ENCODE measurements at regions not wholly inside any gene's neighbourhood (a gene's known extent, or its start where the extent isn't known, plus 50 kb on each side); places are given as distances from the start of the nearest gene placed in this dataset.

GRCh38 chr6:101117393-101118135 is 236.4 kb upstream of the ASCC3 start:
- Histone ChIP-seq H3K27ac (ENCODE audit: insufficient read depth in 1 of 2, low read depth in 1 of 2, low read length in 2 of 2, poor library complexity in 1 of 2, severe bottlenecking in 2 of 2) (no peak overlapping the region), H3K36me3 (ENCODE audit: control insufficient read depth in 4 of 4, insufficient read depth in 4 of 4, low read length in 3 of 4) (no peaks in the 10 kb centered on the region), H3K4me3 (ENCODE audit: control insufficient read depth in 1 of 7, extremely low read depth in 1 of 7, insufficient read depth in 4 of 7, low read depth in 2 of 7, low read length in 6 of 7) (no peak overlapping the region), H3K27me3 (replicated peaks in 2 of 5; ENCODE audit: control insufficient read depth in 4 of 5, insufficient read depth in 5 of 5, low read length in 4 of 5) (peaks cover 0 to 1% (median 0%) of the 10 kb centered on the region in 5 experiments), H3K9me3 (ENCODE audit: control extremely low read depth in 1 of 5, control insufficient read depth in 4 of 5, insufficient read depth in 2 of 5, low read depth in 1 of 5, low read length in 4 of 5) (no peaks in the 10 kb centered on the region), H3K4me1 (ENCODE audit: control extremely low read depth in 1 of 4, control insufficient read depth in 4 of 4, insufficient read depth in 4 of 4, low read length in 3 of 4) (no peaks in the 10 kb centered on the region)
- no peak for DNase-seq
- CTCF ChIA-PET: interaction anchor here (0.5 kb wide), 1 partner anchor 11 kb away, joined by 4 read pairs; no protein-coding TSS in a partner anchor
- POLR2A ChIA-PET: no interaction called here
- 81% methylated on average over 4 of the region's 11 CpGs for WGBS (ENCODE audit: insufficient coverage)

DNA sequence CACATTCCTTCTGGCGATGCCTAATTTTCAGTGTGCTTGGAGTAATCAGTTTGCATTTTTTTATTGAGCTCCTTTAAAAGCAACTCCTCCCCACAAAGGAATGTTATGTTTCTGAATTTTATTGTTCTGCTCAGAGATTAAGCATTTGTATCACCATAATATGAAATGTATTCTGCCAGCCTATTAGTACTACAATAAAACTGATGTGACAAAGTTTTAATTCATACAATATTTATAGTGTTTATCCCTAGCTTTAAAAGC is 236.9 kb upstream of the ASCC3 start:
- Histone ChIP-seq H3K36me3 (ENCODE audit: control insufficient read depth in 4 of 4, insufficient read depth in 4 of 4, low read length in 3 of 4) (no peaks in the 10 kb centered on the region), H3K9me3 (ENCODE audit: control extremely low read depth in 1 of 5, control insufficient read depth in 4 of 5, insufficient read depth in 2 of 5, low read depth in 1 of 5, low read length in 4 of 5) (no peaks in the 10 kb centered on the region), H3K27me3 (replicated peaks in 2 of 5; ENCODE audit: control insufficient read depth in 4 of 5, insufficient read depth in 5 of 5, low read length in 4 of 5) (peaks cover 0 to 1% (median 0%) of the 10 kb centered on the region in 5 experiments), H3K27ac (ENCODE audit: insufficient read depth in 1 of 2, low read depth in 1 of 2, low read length in 2 of 2, poor library complexity in 1 of 2, severe bottlenecking in 2 of 2) (no peak overlapping the region), H3K4me3 (ENCODE audit: control insufficient read depth in 1 of 7, extremely low read depth in 1 of 7, insufficient read depth in 4 of 7, low read depth in 2 of 7, low read length in 6 of 7) (no peak overlapping the region), H3K4me1 (ENCODE audit: control extremely low read depth in 1 of 4, control insufficient read depth in 4 of 4, insufficient read depth in 4 of 4, low read length in 3 of 4) (no peaks in the 10 kb centered on the region)
- no CpG with 5 or more reads among the region's 1 CpG for WGBS (ENCODE audit: insufficient coverage)
- POLR2A ChIA-PET: no interaction called here
- no peak for DNase-seq
- CTCF ChIA-PET: no interaction called here

DNA sequence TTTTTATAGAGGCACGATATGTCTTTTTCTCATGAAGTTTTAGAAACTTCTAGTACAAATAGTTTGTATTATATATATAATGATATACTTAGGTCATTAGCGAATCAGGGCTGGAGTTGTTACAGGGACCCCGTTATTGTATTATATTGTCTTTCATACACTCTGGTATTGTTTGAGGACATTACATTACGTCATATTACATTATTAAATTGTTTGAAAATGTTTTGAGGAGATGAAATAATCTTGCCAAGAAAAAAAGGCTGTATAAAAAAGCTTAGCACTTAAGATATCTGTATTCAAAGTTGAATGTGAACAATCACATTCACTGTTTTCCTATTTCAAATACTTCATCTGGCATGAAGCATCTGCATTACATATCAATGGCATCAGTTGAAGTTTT is 239.6 kb upstream of the ASCC3 start:
- H3K9me3 ChIP-seq (ENCODE audit: control extremely low read depth in 1 of 5, control insufficient read depth in 4 of 5, insufficient read depth in 2 of 5, low read depth in 1 of 5, low read length in 4 of 5): no peaks in the 10 kb centered on the region
- H3K4me1 ChIP-seq (ENCODE audit: control extremely low read depth in 1 of 4, control insufficient read depth in 4 of 4, insufficient read depth in 4 of 4, low read length in 3 of 4): no peaks in the 10 kb centered on the region
- ChIA-PET CTCF (no interaction called here), POLR2A (no interaction called here)
- H3K4me3 ChIP-seq (ENCODE audit: control insufficient read depth in 1 of 7, extremely low read depth in 1 of 7, insufficient read depth in 4 of 7, low read depth in 2 of 7, low read length in 6 of 7): no peak overlapping the region
- no peak overlapping the region for H3K27ac ChIP-seq (ENCODE audit: insufficient read depth in 1 of 2, low read depth in 1 of 2, low read length in 2 of 2, poor library complexity in 1 of 2, severe bottlenecking in 2 of 2)
- DNase-seq: no peak
- H3K27me3 ChIP-seq (replicated peaks in 2 of 5; ENCODE audit: control insufficient read depth in 4 of 5, insufficient read depth in 5 of 5, low read length in 4 of 5): peaks cover 0 to 1% (median 0%) of the 10 kb centered on the region in 5 experiments
- no CpG with 5 or more reads among the region's 4 CpGs for WGBS (ENCODE audit: insufficient coverage)
- H3K36me3 ChIP-seq (ENCODE audit: control insufficient read depth in 4 of 4, insufficient read depth in 4 of 4, low read length in 3 of 4): no peaks in the 10 kb centered on the region

- no peaks in the 10 kb centered on the region for H3K27me3 ChIP-seq (replicated peaks in 2 of 5; ENCODE audit: control insufficient read depth in 4 of 5, insufficient read depth in 5 of 5, low read length in 4 of 5)
- ChIA-PET CTCF (no interaction called here), POLR2A (no interaction called here)
- no peak for DNase-seq
- no peaks in the 10 kb centered on the region for H3K4me1 ChIP-seq (ENCODE audit: control extremely low read depth in 1 of 4, control insufficient read depth in 4 of 4, insufficient read depth in 4 of 4, low read length in 3 of 4)
- no CpG with 5 or more reads among the region's 3 CpGs for WGBS (ENCODE audit: insufficient coverage)
- H3K36me3 ChIP-seq (ENCODE audit: control insufficient read depth in 4 of 4, insufficient read depth in 4 of 4, low read length in 3 of 4): no peaks in the 10 kb centered on the region
- H3K27ac ChIP-seq (ENCODE audit: insufficient read depth in 1 of 2, low read depth in 1 of 2, low read length in 2 of 2, poor library complexity in 1 of 2, severe bottlenecking in 2 of 2): no peak overlapping the region
- H3K9me3 ChIP-seq (ENCODE audit: control extremely low read depth in 1 of 5, control insufficient read depth in 4 of 5, insufficient read depth in 2 of 5, low read depth in 1 of 5, low read length in 4 of 5): no peaks in the 10 kb centered on the region
- H3K4me3 ChIP-seq (ENCODE audit: control insufficient read depth in 1 of 7, extremely low read depth in 1 of 7, insufficient read depth in 4 of 7, low read depth in 2 of 7, low read length in 6 of 7): no peak overlapping the region
Measured at GRCh38 chr6:101125380-101125971, 244.3 kb upstream of the ASCC3 start.

- Histone ChIP-seq H3K4me1 (ENCODE audit: control extremely low read depth in 1 of 4, control insufficient read depth in 4 of 4, insufficient read depth in 4 of 4, low read length in 3 of 4) (no peaks in the 10 kb centered on the region), H3K36me3 (ENCODE audit: control insufficient read depth in 4 of 4, insufficient read depth in 4 of 4, low read length in 3 of 4) (no peaks in the 10 kb centered on the region), H3K27ac (ENCODE audit: insufficient read depth in 1 of 2, low read depth in 1 of 2, low read length in 2 of 2, poor library complexity in 1 of 2, severe bottlenecking in 2 of 2) (no peak overlapping the region), H3K4me3 (ENCODE audit: control insufficient read depth in 1 of 7, extremely low read depth in 1 of 7, insufficient read depth in 4 of 7, low read depth in 2 of 7, low read length in 6 of 7) (no peak overlapping the region), H3K27me3 (replicated peaks in 2 of 5; ENCODE audit: control insufficient read depth in 4 of 5, insufficient read depth in 5 of 5, low read length in 4 of 5) (no peaks in the 10 kb centered on the region), H3K9me3 (ENCODE audit: control extremely low read depth in 1 of 5, control insufficient read depth in 4 of 5, insufficient read depth in 2 of 5, low read depth in 1 of 5, low read length in 4 of 5) (no peaks in the 10 kb centered on the region)
- ChIA-PET CTCF (no interaction called here), POLR2A (no interaction called here)
- WGBS (ENCODE audit: insufficient coverage): 40% methylated on average over 2 of the region's 3 CpGs
- no peak for DNase-seq
Measured at GRCh38 chr6:101126501-101126900, 245.4 kb upstream of the ASCC3 start.

GRCh38 chr6:101129851-101130250 is 248.7 kb upstream of the ASCC3 start:
- POLR2A ChIA-PET: no interaction called here
- H3K36me3 ChIP-seq (ENCODE audit: control insufficient read depth in 4 of 4, insufficient read depth in 4 of 4, low read length in 3 of 4): no peaks in the 10 kb centered on the region
- no CpG with 5 or more reads among the region's 1 CpG for WGBS (ENCODE audit: insufficient coverage)
- H3K27me3 ChIP-seq (replicated peaks in 2 of 5; ENCODE audit: control insufficient read depth in 4 of 5, insufficient read depth in 5 of 5, low read length in 4 of 5): no peaks in the 10 kb centered on the region
- no peak for DNase-seq
- no peaks in the 10 kb centered on the region for H3K9me3 ChIP-seq (ENCODE audit: control extremely low read depth in 1 of 5, control insufficient read depth in 4 of 5, insufficient read depth in 2 of 5, low read depth in 1 of 5, low read length in 4 of 5)
- H3K4me1 ChIP-seq (ENCODE audit: control extremely low read depth in 1 of 4, control insufficient read depth in 4 of 4, insufficient read depth in 4 of 4, low read length in 3 of 4): no peaks in the 10 kb centered on the region
- CTCF ChIA-PET: no interaction called here
- H3K27ac ChIP-seq (ENCODE audit: insufficient read depth in 1 of 2, low read depth in 1 of 2, low read length in 2 of 2, poor library complexity in 1 of 2, severe bottlenecking in 2 of 2): no peak overlapping the region
- no peak overlapping the region for H3K4me3 ChIP-seq (ENCODE audit: control insufficient read depth in 1 of 7, extremely low read depth in 1 of 7, insufficient read depth in 4 of 7, low read depth in 2 of 7, low read length in 6 of 7)

DNA sequence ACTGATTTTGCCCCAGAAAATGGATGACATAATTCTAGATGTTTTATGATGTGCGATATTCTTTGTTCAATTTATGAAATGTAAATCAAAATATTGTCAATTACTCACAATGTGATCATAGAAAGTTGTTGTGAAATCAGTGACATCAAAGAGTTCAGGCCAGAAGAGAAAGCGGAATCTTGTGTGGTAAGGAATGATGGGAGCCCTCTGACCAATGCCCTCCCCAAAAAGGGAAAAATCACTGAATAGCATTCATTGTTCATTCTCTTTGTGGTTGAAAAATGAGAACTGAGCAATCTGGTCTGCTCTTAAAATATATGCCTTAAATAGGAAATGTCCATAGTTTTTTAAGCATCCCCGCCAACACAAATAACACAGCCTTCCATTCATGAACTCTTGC is 247.1 kb upstream of the GRIK2 start:
- Histone ChIP-seq H3K27ac (ENCODE audit: insufficient read depth in 1 of 2, low read depth in 1 of 2, low read length in 2 of 2, poor library complexity in 1 of 2, severe bottlenecking in 2 of 2) (no peak overlapping the region), H3K4me3 (ENCODE audit: control insufficient read depth in 1 of 7, extremely low read depth in 1 of 7, insufficient read depth in 4 of 7, low read depth in 2 of 7, low read length in 6 of 7) (no peak overlapping the region), H3K4me1 (ENCODE audit: control extremely low read depth in 1 of 4, control insufficient read depth in 4 of 4, insufficient read depth in 4 of 4, low read length in 3 of 4) (no peaks in the 10 kb centered on the region), H3K36me3 (ENCODE audit: control insufficient read depth in 4 of 4, insufficient read depth in 4 of 4, low read length in 3 of 4) (no peaks in the 10 kb centered on the region), H3K27me3 (replicated peaks in 2 of 5; ENCODE audit: control insufficient read depth in 4 of 5, insufficient read depth in 5 of 5, low read length in 4 of 5) (no peaks in the 10 kb centered on the region), H3K9me3 (ENCODE audit: control extremely low read depth in 1 of 5, control insufficient read depth in 4 of 5, insufficient read depth in 2 of 5, low read depth in 1 of 5, low read length in 4 of 5) (no peaks in the 10 kb centered on the region)
- no peak for DNase-seq
- 80% methylated on average over 1 of the region's 3 CpGs for WGBS (ENCODE audit: insufficient coverage)
- ChIA-PET POLR2A (no interaction called here), CTCF (no interaction called here)

Data from common myeloid progenitor, CD34-positive (primary cell).